Amygdala (tissue), 56 donors: ENCODE measurements at regions not wholly inside any gene's neighbourhood (a gene's known extent, or its start where the extent isn't known, plus 50 kb on each side); places are given as distances from the start of the nearest gene placed in this dataset.
"Not testable (repeated sequence)": the region's sequence is repeated elsewhere in the genome, so short reads cannot be mapped to it uniquely, and the experiment has no call there.

Source experiments
- DNase-seq, 56 donors: peaks; one replicate each; lab custom pipeline; 2025; lab: John Stamatoyannopoulos, UW

DNA sequence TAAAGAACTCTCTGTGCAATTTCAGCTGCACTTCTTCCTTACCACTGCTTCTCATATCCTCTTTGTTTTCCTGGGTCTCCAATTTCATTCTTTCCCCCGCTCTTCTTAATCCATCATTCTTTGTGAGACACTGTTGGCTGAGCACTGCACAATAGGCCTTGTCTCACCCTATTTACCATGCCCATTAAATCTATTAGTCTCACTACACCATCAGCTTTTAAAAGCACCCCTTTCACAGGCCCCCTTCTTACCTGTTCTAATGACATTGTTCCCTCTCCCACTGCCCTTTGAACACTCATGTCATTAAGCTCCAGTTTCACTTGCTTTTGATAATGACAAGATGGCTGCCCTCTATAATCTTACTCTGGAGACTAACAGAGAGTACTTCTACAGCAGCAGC is 404.1 kb upstream of the ACVR2A start:
- no peak for DNase-seq

DNA sequence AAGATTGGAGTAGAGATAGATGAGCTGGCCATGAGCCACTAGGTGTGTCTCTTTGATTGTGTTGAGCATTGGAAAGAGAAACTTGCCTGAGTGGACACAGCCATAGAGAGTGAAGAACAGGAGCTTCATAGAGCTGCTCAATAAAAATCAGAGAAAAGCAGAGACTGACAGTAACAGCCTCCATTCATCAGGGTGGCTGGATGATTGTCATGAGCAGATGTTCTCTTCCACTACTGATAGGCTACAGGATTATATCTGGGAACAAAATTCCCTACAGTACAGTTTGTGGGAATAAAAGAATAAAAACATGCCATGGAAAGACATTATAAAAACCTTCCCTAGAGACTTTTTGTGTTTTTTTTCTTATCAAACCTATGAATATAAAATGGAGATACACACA is 404.8 kb upstream of the ACVR2A start:
- DNase-seq, result no peak

DNA sequence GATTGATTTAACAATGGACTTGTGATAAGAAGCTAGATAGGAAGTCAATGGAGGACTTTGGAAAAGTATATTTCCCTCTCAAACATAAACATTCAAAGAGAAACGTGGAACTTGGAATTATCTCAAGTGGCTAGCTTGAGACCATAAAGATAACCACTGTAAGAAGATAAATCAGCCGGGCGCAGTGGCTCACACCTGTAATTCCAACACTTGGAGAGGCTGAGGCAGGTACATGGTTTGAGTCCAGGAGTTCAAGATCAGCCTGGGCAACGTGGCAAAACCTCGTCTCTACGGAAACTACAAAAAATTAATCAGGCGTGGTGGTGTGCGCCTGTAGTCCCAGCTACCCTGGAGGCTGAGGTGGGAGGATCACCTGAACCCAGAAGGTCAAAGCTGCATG is 405.9 kb upstream of the ACVR2A start:
- no peak for DNase-seq

DNA sequence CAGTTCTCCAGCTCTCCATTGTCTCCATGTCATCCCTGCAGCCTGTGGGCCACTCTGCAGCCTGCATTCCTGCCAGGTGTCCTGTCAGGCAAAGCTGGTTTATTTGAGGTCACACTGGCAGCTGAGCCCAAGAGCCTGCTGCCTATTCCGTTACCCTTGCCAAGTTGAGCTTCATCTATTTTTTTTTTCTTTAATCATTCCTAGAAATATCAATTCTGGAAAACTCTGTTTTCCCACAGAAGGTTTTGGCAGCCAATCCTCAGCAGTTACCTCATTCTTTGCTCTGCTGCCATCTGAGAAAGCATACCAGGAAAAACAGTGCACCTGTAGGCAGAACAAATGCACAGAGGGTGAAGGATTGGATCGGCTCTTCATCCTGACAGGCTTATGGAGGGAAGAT is 411.0 kb upstream of the ACVR2A start:
- no peak for DNase-seq

DNA sequence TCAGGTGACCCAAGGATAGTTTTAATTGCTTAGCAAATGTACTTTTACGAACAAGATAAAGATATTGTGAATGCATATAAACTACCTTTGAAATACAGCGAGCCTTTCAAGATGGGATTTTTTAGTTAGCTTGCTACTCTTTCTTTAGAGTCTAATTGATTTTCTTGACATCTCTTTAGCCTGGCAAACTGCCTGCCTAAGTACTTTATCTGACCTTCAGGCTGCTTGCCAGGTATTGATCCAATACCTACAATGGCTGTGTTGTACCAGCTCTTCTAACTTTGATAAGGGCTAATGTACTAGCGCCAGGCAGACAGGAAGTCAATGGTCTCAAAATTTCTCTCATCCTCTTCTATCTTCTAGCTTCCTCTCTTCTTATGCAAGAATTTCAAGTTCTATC is 414.4 kb upstream of the ACVR2A start:
- DNase-seq, result no peak

DNA sequence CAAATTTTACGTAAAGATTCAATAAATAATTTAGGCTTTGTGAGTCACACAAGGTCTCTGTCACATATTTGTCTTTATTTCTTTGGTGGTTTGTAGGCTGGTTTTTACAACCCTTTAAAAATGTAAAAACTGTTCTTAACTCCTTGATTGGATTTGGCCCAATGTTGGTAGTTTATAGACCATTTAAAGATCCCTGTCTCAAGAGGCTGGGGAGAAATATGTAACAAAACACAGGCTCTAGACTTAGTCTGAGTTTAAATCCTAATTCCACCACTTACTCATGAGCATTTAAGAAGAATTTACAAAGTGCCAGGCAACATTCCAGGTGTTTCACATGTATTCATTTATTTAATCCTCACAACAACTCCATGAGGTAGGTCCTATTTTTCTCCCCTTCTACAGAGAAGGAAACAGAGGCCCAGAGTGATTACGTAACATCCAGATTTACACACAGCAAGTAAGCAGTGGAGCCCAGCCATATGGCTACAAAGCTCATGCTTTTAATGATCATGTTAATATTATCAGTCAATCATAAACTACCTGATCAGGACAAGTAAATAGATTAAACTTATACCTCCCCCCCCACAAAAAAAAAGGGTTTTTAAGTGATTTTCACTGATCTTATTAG is 416.6 kb upstream of the ACVR2A start:
- no peak for DNase-seq

DNA sequence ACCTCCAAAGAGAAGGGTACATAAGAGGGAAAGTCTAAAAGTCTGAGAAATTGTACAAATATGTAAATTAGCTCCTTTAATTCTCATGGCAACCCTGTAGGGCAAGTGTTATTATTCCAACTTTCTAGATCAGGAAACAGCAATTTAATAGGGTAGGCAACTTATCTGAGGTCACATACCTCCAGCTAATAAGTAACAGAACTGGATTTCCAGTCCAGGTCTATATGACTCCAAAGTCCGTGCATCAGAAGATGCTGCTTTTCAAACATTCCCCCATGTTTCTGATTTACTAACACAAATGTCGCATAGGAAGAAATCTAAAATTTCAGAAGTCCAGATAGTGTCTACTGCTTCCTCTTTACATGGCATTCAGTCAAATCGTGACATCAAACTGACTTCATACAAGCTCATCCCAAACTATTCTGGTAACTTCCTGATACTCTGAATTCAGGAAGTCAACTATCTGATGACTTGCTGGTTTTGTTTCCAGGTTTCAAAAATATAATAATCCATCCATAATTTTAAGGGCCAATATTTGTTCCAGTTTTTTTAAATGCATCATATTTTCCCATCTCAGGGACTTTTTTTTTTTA is 419.3 kb upstream of the ACVR2A start:
- no peak for DNase-seq

DNA sequence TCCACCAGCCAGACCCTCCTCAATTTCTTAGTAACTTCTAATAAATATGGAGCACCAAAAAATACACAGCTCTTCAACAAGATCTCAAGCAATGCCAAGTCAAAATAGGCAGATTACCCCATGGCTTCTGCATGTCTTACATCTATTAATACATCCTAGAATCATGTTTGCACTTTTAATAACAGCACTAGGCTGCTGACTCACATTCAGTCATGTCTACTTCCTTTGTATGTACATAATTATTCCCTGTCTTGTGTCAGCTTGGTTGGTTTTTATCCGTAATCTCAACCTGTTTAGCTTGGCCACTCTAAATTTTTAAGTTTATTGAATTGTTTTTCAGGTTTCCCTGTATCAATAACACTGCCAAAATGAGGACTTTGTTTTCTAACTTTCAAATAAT is 420.1 kb upstream of the ACVR2A start:
- no peak for DNase-seq

DNA sequence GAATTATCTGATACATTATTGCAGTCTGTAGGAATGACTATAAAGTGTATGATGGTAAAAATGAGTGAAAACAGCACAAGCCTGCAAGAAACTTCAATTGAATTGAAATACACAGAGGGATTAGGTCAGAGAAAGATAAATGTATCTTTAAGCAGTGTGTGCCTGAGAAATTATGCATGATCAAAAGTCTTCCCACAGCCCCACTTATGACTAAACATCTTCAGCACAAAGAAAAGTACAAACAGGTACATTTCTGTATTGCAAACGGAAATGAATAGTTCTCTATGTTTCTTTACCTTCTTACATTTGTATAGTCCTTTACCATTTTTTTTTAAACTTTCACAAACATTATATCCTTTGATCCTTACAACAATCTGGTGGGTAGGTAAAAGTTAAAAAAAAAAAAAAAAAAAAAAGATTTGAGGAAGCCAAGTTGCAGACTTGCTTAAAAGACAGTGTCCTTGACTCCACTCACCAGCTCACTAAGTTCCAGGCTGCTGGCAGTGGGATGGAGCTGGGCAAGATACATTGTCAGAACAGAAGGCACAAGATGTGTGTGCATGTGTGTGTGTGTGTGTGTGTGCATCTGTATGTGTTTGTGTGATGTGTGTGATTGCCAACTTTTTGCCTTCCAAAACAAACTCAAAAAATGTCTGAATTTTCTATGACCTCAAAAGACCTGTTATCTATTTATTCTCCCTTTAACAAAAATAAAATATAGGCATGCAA is 423.7 kb upstream of the ACVR2A start:
- no peak for DNase-seq

DNA sequence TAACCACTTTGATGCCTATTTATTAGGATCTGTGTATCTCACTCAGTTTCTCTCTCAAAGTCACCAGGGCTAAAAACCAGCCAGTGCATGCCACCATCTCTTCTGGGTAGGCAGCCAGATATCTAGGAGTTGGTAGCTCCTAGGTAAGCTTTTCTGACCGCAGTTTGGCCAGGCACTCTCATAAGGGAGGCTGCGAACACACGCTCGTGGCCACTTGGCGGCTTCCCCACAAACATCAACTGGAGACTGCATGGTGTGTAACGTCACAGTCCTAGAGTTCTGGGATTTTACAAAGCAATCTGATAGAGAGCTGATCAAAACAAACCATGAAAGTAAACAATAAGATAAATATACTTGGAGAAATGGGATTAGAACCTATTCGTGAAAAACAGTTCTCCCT is 424.3 kb upstream of the ACVR2A start:
- DNase-seq, result no peak

DNA sequence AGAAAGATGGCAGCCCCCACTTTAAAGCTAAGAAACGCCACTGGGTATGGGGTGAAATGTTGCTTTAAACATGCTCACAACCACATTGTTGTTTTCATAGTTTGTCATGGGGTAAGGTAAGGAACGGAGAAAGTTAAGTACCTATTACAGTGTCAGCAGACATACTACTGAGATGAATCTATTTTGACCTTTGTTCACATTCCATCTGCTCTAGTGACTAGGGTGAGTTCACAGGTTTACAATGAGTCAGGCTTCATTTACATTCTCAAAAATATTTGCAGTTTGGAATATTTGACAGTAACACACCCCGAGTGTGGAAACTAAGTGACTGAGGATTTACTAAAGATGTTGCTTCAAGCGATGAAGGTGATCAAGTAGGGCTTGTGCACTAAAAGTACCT is 428.7 kb upstream of the ACVR2A start:
- DNase-seq, result no peak

DNA sequence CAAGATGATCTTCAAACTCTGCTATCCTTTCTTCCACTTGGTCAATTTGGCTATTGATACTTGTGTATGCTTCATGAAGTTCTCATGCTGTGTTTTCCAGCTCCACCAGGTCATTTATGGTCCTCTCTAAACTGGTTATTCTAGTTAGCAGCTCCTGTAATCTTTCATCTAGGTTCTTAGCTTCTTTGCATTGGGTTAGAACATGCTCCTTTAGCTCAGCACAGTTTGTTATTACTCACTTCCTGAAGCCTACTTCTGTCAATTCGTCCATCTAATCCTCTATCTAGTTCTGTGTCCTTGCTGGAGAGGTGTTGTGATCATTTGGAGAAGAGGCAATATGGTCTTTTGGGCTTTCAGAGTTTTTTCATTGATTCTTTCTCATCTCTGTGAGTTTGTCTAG is 430.2 kb upstream of the ACVR2A start:
- DNase-seq, result not testable (repeated sequence)

DNA sequence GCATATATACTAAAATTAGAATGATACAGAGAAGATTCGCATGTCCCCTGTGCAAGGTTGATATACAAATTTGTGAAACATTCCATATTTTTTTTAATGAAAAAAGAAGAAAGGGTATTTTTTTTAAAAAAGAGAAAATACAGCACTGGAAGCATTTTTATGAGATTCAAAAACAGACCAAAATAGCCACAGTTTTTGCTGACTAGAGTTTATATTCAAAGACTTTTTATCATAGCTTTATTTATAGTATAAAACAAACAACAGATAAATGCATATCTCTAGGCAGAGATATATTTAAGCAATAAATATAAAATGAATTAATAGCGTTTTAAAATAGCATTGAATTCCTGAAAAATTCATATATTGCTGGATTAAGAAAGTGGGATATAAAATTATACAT is 436.5 kb upstream of the ACVR2A start:
- no peak for DNase-seq

DNA sequence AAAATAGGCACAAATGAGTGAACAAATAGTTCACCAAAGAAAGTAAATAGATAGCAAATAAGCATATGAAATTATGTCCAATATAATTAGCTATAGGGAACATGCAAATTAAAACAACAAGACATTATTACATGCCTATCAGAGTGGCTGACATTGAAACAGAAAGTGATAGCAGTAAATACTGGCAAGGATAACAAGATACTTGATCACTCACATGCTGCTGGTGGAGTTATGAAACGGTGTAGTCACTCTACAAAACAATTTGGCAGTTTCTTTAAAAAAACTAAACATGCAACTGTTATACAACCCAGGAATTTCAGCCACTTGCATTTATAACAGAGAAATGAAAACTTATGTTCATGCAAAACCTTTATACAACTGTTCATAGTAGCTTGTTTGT is 439.2 kb upstream of the ACVR2A start:
- DNase-seq, result no peak

DNA sequence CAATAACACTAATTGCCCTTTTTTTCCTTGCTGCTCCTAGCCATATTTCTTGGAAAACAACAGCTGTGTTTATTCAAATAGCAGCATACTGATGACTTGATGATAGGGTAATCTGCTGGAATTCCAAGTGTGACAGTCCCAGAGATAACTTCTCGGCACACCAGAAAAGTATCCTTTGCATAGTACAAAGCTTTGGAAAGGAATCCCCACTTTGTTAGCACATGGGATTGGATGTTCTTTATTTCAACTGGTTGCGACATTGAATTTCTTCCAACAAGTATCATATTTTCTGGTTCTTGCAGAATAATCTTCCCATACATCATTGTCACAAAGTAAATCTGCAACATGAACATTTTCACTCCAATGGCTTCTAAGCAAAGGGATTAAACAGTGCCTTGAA is 445.8 kb upstream of the ACVR2A start:
- DNase-seq, result no peak

DNA sequence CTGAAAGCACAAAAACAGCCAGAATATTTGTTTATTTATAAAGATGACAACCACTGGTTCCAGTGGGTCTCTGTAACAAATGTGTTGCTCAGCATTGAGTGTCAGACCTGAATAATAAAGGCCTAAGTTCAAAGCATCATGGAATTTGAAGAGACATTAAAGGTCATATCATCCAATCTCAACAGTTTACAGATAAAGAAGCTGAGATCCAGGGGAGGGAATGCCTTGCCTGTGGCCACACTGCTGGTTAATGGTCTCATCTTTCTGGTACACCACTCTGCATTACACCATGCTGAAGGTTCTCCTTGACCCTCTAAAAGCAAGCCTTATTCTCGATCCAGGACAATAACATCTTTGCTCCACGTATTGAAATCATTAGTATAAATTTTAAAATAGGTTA is 446.5 kb upstream of the ACVR2A start:
- no peak for DNase-seq

DNA sequence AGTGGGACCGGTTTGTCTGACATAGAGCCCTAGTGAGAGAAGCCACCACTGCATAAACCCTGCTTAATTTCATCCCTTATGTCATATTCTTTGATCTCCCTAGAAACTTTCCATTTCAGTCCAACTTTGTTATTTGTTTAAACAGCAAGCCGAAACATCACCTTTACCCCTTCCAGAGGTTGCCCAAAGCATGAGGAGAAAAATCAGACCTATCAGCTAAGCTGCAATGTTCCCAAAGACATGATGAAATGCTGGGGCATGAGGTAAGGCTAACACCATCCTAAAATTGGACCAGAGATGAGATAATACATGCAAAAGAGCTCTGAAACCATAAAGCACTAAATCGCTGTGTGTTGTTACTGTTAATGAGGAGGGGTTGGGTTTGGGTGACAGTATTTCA is 447.9 kb upstream of the ACVR2A start:
- DNase-seq, result no peak

DNA sequence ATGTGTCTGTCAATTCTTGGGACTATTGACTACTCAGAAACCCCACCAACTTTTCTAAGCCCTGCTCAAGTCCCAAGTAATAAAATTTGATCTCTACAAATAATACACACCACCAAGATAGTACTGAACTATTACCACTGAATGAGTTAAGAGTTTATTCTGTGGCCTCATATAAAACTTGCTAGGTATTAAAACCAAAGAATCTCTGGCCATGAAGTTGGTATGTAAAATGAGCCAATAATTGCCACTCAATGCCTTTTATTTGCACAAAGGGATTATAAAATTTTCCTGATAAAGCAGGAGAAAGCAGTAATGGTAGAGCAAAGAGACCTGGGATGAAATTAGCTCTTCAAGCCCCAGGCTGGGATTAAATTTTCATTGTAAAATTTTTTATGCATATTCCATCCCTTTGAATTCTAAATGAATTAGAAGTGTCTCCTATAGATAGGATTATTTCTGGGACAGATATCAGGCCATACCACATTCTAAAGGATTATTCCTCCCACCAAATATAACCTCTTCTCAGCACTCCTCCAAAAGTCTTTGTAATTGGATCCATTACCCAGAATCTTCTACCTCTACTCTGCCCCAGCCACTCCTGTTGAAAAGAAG is 450.5 kb upstream of the ACVR2A start:
- no peak for DNase-seq

DNA sequence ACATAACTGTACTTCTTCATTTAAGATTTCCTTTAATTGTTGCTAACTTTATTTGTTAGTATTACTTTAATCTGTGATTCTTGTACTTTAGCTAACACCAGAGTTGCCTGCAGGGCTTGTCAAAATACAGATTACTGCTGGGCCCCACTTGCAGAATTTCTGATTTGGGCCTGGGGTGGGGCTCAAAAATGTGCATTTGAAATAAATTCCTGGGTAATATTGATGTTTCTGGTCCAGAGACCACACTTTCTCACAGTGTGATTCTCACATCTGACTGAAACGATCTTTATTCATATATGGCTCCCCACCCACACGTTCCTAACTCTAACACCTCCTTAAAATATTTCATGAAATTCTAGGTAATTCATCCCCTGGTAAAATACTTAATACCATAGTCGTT is 452.6 kb upstream of the ACVR2A start:
- no peak for DNase-seq

DNA sequence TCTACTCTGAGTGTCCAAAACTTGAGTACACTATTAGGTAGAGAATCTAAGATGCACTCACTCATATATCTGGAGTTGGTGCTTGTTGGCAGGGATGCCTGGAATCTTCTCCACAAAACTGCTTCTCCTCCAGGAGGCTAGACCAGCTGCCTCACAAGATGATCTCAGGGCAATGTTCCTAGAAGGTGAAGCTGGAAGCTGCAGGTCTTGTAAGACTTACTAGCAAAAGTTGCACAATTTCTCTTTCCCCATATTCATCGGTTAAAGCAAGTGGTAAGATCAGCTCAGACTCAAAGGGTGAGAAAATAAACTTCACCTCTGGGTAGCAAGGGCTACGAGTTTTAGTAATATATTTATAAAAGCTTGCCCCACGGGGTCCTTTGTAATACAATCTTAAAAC is 454.4 kb upstream of the ACVR2A start:
- DNase-seq, result no peak

DNA sequence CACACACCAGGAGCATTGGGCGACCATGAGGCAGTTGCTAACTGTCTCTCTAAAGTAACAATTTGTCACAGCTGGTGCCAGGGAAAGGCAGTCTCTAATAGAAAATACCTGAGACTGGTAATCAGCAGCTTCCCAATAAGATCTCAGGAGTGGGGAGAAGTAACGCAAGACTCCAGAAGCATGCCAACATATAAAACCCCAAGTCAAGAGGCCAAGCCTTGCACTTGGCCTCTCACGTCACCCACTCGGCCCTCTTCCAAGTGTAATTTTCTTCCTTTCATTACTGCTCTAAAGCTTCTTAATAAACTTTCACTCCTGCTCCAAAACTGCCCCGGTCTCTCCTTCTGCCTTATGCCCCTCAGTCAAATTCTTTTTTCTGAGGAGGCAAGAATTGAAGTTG is 455.6 kb upstream of the ACVR2A start:
- no peak for DNase-seq

DNA sequence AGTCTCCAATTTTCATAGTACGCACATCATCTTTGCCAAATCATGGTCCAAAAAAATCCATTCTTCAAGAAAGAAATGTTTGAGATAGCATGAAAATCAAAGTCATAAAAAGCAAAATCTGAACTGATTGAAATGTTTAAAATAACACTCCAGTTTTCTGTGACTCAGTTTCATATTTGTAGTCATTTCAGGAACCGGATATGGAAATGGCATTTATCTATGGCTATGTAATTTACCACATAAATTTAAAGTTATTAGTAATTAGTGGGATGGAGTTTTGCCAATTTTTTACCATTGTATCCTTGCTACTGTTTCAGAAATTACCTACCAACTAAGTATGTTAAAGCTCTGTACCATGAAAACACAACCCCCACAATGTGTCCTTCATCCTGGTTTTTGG is 456.6 kb upstream of the ACVR2A start:
- DNase-seq, result no peak
